ENCODE measurements at regions not wholly inside any gene's neighbourhood (a gene's known extent, or its start where the extent isn't known, plus 50 kb on each side); places are given as distances from the start of the nearest gene placed in this dataset.

DNA sequence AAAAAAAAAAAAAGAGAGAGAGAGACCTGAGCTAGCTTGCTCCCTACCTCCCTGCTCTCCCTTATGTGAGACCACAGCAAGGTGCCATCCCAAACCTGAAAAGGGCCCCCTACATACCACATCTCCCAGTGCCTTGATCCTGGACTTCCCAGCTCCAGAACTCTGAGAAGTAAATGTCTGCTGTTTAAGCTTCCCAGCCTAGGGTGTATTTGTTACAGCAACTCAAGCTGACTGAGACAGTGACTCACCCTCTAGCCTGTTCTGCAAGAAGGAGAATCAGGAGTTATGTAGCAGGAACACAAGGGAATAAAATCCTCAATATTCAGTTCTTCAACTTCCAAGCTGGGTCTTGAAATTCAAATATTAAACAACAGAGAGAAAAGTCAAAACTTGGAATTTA, 52.1 kb upstream of the TMEM72 start:
- peaks cover 0 to 4% (median 0%) of the 10 kb centered on the region in 7 donors for H3K9me3 Mint-ChIP-seq
- no peak overlapping the region for H3K4me3 Mint-ChIP-seq
- Histone ChIP-seq H3K36me3 (replicated peaks in 1 of 2; ENCODE audit: control insufficient read depth in 1 of 2, insufficient read depth in 2 of 2, low read length in 2 of 2) (no peaks in the 10 kb centered on the region), H3K4me1 (ENCODE audit: control insufficient read depth in 1 of 2, insufficient read depth in 2 of 2, low read length in 2 of 2) (peaks cover 0 to 4% of the 10 kb centered on the region in 2 donors), H3K27me3 (ENCODE audit: control insufficient read depth in 2 of 2, insufficient read depth in 2 of 2, low read length in 2 of 2) (peaks cover 11 to 15% of the 10 kb centered on the region in 2 donors), H3K9ac (ENCODE audit: insufficient read depth, low read length, poor library complexity, severe bottlenecking) (no peak overlapping the region), H4K20me1 (ENCODE audit: insufficient read depth, low read length) (no peaks in the 10 kb centered on the region), H3K4me3 (replicated peaks in 1 of 3; ENCODE audit: low read depth in 2 of 3, low read length in 3 of 3) (no peak overlapping the region), H3K79me2 (ENCODE audit: insufficient read depth, low read length) (no peaks in the 10 kb centered on the region), H3K9me3 (replicated peaks in 1 of 2; ENCODE audit: control insufficient read depth in 1 of 2, insufficient read depth in 1 of 2, low read length in 2 of 2) (no peaks in the 10 kb centered on the region), H3K4me2 (replicated peaks; ENCODE audit: extremely low read depth, low read length, poor library complexity, severe bottlenecking) (no peak overlapping the region), H2AFZ (ENCODE audit: insufficient read depth, low read depth, low read length, poor library complexity, severe bottlenecking) (no peak overlapping the region), H3K27ac (ENCODE audit: low read depth in 1 of 2, low read length in 2 of 2) (no peak overlapping the region)
- DNase-seq, result no peak
- intact Hi-C loops (cut with micrococcal nuclease), result loop anchor here (5.0 to 10.0 kb wide), 2 partner anchors 474 to 1182 kb away; partner anchors contain the start of gene CXCL12 (in 1 of the 2)
- H3K36me3 Mint-ChIP-seq, result no peaks in the 10 kb centered on the region
- H3K27me3 Mint-ChIP-seq (ENCODE audit: low read depth in 3 of 3), result peaks cover 14 to 27% (median 16%) of the 10 kb centered on the region in 3 donors
- peaks cover 3% of the 10 kb centered on the region for H3K4me1 Mint-ChIP-seq
- no peak overlapping the region for H3K27ac Mint-ChIP-seq
- TF ChIP-seq, protein P1, sequence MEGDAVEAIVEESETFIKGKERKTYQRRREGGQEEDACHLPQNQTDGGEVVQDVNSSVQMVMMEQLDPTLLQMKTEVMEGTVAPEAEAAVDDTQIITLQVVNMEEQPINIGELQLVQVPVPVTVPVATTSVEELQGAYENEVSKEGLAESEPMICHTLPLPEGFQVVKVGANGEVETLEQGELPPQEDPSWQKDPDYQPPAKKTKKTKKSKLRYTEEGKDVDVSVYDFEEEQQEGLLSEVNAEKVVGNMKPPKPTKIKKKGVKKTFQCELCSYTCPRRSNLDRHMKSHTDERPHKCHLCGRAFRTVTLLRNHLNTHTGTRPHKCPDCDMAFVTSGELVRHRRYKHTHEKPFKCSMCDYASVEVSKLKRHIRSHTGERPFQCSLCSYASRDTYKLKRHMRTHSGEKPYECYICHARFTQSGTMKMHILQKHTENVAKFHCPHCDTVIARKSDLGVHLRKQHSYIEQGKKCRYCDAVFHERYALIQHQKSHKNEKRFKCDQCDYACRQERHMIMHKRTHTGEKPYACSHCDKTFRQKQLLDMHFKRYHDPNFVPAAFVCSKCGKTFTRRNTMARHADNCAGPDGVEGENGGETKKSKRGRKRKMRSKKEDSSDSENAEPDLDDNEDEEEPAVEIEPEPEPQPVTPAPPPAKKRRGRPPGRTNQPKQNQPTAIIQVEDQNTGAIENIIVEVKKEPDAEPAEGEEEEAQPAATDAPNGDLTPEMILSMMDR (IDR thresholded peaks at IDR 0.05), result no peak

DNA sequence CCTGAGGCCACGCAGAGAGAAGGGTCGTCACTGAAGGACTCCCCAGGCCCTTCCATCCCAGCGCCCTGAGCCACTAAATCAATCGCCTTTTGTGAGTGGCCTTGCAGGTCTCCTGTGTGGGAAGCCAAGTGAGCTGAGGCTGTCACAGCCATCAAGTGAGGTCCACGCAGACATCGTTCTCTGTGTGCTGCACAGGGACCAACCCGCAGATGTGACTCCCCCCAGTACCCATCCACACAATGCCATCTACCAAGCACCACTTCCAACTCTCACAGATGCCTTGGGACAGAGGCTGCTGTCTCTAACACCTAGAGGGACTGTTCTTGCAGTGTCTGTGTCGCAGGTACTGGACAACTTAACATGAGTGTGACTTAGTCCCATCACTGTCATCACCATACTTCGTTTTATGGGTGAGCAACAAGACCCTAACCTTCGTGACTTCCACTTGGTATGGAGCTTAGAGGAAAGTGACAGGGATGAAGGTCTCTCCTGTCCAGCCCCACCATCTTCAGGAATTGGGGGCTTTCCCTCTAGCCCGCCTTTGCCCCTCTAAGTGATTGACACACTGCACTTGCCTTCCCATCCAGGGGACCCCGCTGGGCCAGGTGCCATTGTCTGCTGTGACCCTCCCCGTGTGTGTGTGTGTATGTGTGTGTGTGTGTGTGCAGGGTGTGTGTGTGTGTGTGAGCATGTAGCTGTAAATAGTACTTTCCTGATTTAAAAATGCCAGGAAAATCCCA, 51.4 kb upstream of the TMEM72 start:
- WGBS (ENCODE audit: insufficient coverage), result 95% methylated on average over 7 of the region's 13 CpGs
- intact Hi-C loops (cut with micrococcal nuclease), result loop anchor here (5.0 to 10.0 kb wide), 2 partner anchors 475 to 1182 kb away; partner anchors contain the start of gene CXCL12 (in 1 of the 2)
- H3K9ac ChIP-seq (ENCODE audit: insufficient read depth, low read length, poor library complexity, severe bottlenecking), result no peak overlapping the region
- H3K9me3 Mint-ChIP-seq, result peaks cover 0 to 4% (median 0%) of the 10 kb centered on the region in 7 donors
- peaks cover 10% of the 10 kb centered on the region for H3K4me1 Mint-ChIP-seq
- no peaks in the 10 kb centered on the region for H4K20me1 ChIP-seq (ENCODE audit: insufficient read depth, low read length)
- H3K4me1 ChIP-seq (ENCODE audit: control insufficient read depth in 1 of 2, insufficient read depth in 2 of 2, low read length in 2 of 2), result peaks cover 3 to 11% of the 10 kb centered on the region in 2 donors
- no peaks in the 10 kb centered on the region for H3K36me3 Mint-ChIP-seq
- H3K79me2 ChIP-seq (ENCODE audit: insufficient read depth, low read length), result no peaks in the 10 kb centered on the region
- TF ChIP-seq, protein P1 (IDR thresholded peaks at IDR 0.05), result no peak
- no peak overlapping the region for H3K27ac Mint-ChIP-seq
- peaks cover 12 to 22% of the 10 kb centered on the region in 2 donors for H3K27me3 ChIP-seq (ENCODE audit: control insufficient read depth in 2 of 2, insufficient read depth in 2 of 2, low read length in 2 of 2)
- H2AFZ ChIP-seq (ENCODE audit: insufficient read depth, low read depth, low read length, poor library complexity, severe bottlenecking), result no peak overlapping the region
- H3K9me3 ChIP-seq (replicated peaks in 1 of 2; ENCODE audit: control insufficient read depth in 1 of 2, insufficient read depth in 1 of 2, low read length in 2 of 2), result no peaks in the 10 kb centered on the region
- H3K4me2 ChIP-seq (replicated peaks; ENCODE audit: extremely low read depth, low read length, poor library complexity, severe bottlenecking), result no peak overlapping the region
- H3K27me3 Mint-ChIP-seq (ENCODE audit: low read depth in 3 of 3), result peaks cover 20 to 32% (median 23%) of the 10 kb centered on the region in 3 donors
- no peak overlapping the region for H3K4me3 ChIP-seq (replicated peaks in 1 of 3; ENCODE audit: low read depth in 2 of 3, low read length in 3 of 3)
- no peak overlapping the region for H3K27ac ChIP-seq (ENCODE audit: low read depth in 1 of 2, low read length in 2 of 2)
- H3K36me3 ChIP-seq (replicated peaks in 1 of 2; ENCODE audit: control insufficient read depth in 1 of 2, insufficient read depth in 2 of 2, low read length in 2 of 2), result no peaks in the 10 kb centered on the region
- DNase-seq, result no peak
- H3K4me3 Mint-ChIP-seq, result no peak overlapping the region

All from CD14-positive monocyte (primary cell).